ENCODE measurements at regions not wholly inside any gene's neighbourhood (a gene's known extent, or its start where the extent isn't known, plus 50 kb on each side); places are given as distances from the start of the nearest gene placed in this dataset.

DNA sequence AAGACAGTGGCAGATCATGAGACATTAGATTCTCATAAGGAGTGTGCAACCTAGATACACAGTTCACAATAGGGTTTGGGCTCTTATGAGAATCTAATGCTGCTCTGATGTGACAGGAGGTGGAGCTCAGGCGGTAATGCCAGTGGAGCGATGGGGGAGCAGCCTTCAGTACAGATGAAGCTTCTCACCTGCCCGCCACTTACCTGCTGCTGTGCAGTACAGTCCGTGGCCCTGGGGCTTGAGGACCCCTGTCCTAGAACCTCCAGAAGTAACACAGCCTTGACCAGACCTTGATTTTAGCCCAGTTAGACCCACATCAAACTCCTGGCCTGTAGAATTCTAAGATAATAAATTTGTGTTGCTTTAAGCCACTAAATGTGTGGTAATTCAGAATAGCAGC, 215.1 kb upstream of the MIR17HG start:
- TF ChIP-seq, protein P1, sequence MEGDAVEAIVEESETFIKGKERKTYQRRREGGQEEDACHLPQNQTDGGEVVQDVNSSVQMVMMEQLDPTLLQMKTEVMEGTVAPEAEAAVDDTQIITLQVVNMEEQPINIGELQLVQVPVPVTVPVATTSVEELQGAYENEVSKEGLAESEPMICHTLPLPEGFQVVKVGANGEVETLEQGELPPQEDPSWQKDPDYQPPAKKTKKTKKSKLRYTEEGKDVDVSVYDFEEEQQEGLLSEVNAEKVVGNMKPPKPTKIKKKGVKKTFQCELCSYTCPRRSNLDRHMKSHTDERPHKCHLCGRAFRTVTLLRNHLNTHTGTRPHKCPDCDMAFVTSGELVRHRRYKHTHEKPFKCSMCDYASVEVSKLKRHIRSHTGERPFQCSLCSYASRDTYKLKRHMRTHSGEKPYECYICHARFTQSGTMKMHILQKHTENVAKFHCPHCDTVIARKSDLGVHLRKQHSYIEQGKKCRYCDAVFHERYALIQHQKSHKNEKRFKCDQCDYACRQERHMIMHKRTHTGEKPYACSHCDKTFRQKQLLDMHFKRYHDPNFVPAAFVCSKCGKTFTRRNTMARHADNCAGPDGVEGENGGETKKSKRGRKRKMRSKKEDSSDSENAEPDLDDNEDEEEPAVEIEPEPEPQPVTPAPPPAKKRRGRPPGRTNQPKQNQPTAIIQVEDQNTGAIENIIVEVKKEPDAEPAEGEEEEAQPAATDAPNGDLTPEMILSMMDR (IDR thresholded peaks at IDR 0.05), result no peak
- TF ChIP-seq POLR2A (IDR thresholded peaks at IDR 0.05; ENCODE audit: low read length) (no peak), TP53 (CRISPR knock-in tag; IDR thresholded peaks at IDR 0.05) (no peak), RCOR1 (IDR thresholded peaks at IDR 0.05; ENCODE audit: low read depth, low read length) (no peak), CHD2 (IDR thresholded peaks at IDR 0.05; ENCODE audit: low read length, partially characterized antibody) (no peak), CEBPB (IDR thresholded peaks at IDR 0.05) (no peak)
